ENCODE measurements at regions not wholly inside any gene's neighbourhood (a gene's known extent, or its start where the extent isn't known, plus 50 kb on each side); places are given as distances from the start of the nearest gene placed in this dataset.

DNA sequence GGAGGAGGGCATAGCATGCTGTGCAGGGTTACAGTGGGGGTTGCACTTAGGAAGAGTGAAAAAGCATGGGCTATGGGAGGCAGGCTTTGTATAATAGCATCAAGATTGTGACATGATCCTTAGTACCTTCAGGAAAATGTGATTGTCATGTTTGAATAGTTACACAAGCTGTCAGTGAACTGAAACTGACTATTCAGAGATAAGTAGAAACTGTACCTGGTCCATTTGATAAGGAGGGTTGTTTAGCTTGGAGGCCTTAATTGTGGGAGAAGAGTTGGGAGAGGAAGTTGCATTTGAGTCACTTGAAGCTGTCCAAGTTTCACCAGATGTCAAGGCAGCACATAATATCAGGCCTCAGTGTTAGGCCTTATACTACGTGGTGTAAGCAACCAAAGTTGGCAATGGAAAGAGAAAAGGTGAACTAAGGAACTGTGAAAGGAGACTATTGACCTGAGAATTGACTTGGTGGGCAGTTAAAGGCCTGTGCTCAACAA is 85.0 kb downstream of the TEX13C start (continued):
- TF ChIP-seq FOXA1 (IDR thresholded peaks at IDR 0.05; ENCODE audit: borderline replicate concordance) (peak; percentile 34; the same call in 1 of the 2 replicates), TAF15 (IDR thresholded peaks at IDR 0.05; ENCODE audit: low read depth, low read length) (no peak), CHD1 (IDR thresholded peaks at IDR 0.05; ENCODE audit: low read length) (no peak), HNRNPUL1 (IDR thresholded peaks at IDR 0.05; ENCODE audit: low read length) (no peak), ETV6 (IDR thresholded peaks at IDR 0.05; ENCODE audit: borderline replicate concordance in 1 of 2, low read depth in 2 of 2, low read length in 1 of 2) (0 out of 4 replicates have a peak, but pooled peaks of 1 of the 2 experiments have one; percentile 44), ETV6 (CRISPR knock-in tag; IDR thresholded peaks at IDR 0.05; ENCODE audit: borderline replicate concordance) (no peak), BCOR (IDR thresholded peaks at IDR 0.05) (no peak)

DNA sequence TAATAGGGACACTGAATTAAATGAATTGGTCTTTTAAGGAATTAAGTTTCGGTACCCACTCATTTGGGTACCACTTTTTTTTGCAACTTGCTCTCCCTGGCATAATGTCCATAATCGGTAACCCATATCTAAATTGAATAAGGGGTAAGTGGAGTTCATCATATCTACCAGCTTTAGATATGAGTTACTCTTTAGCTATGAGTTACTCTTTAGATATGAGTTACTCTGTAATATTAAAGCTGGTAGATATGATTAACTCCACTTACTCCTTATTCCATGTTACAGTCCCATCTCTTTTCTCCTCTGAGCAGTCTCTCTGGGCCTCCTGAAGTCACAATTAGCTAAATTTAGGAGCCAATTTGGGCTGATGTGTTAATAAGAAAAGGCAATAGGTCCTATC is 85.7 kb downstream of the TEX13C start:
- FAIRE-seq = no peak
- no peak overlapping the region for H3K4me3 ChIP-seq
- intact Hi-C loops (cut with micrococcal nuclease) = no loop called here
- peaks cover 5% of the 10 kb centered on the region; the same call in 1 of the 2 replicates for H3K9me3 ChIP-seq (replicated peaks; ENCODE audit: control insufficient read depth, insufficient read depth, low read depth, low read length)
- H3K9me1 ChIP-seq (ENCODE audit: control insufficient read depth, insufficient read depth, low read length) = no peaks in the 10 kb centered on the region
- ChIA-PET CTCF (ENCODE audit: low intra/inter-chr PET ratio) (no interaction called here), POLR2A (no interaction called here)
- peak overlapping the region; percentile 93 for H3K27ac ChIP-seq (ENCODE audit: extremely low read depth, low read depth, low read length)
- no peaks in the 10 kb centered on the region for H4K20me1 ChIP-seq (replicated peaks; ENCODE audit: control insufficient read depth, insufficient read depth, low read length)
- ATAC-seq = no peak
- 50% methylated on average over 2 of the region's 2 CpGs for WGBS (ENCODE audit: insufficient coverage, low coverage, missing lambda C conversion rate)
- in situ Hi-C loops (cut with MboI) = no loop called here
- BruUV-seq (replicated peaks) = no TSS peak
- no peak for DNase-seq (ENCODE audit: extremely low read depth in 1 of 4, low spot score in 3 of 4)
- no peaks in the 10 kb centered on the region for H3K79me2 ChIP-seq (ENCODE audit: control insufficient read depth, insufficient read depth, low read length)
- H2AFZ ChIP-seq (ENCODE audit: low read depth, low read length) = peak overlapping the region; percentile 79
- peaks cover 3 to 28% of the 10 kb centered on the region in 2 experiments; a peak in 3 of 5 replicates for H3K4me1 ChIP-seq (replicated peaks in 1 of 2; ENCODE audit: control insufficient read depth in 2 of 2, insufficient read depth in 2 of 2, low read length in 2 of 2)
- H3K36me3 ChIP-seq (ENCODE audit: control insufficient read depth, insufficient read depth, low read length) = no peaks in the 10 kb centered on the region; the same call in 2 of the 3 replicates
- TF ChIP-seq RBM39 (optimal IDR thresholded peaks at IDR 0.05; ENCODE audit: low read depth, low read length) = no peak
- TF ChIP-seq SP1 (CRISPR knock-in tag; IDR thresholded peaks at IDR 0.05) = no peak
- no peak for TF ChIP-seq KLF10 (CRISPR knock-in tag; IDR thresholded peaks at IDR 0.05)
- no peak for TF ChIP-seq PTBP1 (IDR thresholded peaks at IDR 0.05; ENCODE audit: low read depth, low read length)
- TF ChIP-seq, protein P1, sequence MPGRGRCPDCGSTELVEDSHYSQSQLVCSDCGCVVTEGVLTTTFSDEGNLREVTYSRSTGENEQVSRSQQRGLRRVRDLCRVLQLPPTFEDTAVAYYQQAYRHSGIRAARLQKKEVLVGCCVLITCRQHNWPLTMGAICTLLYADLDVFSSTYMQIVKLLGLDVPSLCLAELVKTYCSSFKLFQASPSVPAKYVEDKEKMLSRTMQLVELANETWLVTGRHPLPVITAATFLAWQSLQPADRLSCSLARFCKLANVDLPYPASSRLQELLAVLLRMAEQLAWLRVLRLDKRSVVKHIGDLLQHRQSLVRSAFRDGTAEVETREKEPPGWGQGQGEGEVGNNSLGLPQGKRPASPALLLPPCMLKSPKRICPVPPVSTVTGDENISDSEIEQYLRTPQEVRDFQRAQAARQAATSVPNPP (IDR thresholded peaks at IDR 0.05; ENCODE audit: borderline replicate concordance, insufficient read depth, insufficient read length) = no peak
- TF ChIP-seq ZSCAN32 (CRISPR knock-in tag; IDR thresholded peaks at IDR 0.05) = no peak
- TF ChIP-seq ZNF146 (CRISPR knock-in tag; IDR thresholded peaks at IDR 0.05; ENCODE audit: unreplicated experiment) = no peak
- TF ChIP-seq, protein P2, sequence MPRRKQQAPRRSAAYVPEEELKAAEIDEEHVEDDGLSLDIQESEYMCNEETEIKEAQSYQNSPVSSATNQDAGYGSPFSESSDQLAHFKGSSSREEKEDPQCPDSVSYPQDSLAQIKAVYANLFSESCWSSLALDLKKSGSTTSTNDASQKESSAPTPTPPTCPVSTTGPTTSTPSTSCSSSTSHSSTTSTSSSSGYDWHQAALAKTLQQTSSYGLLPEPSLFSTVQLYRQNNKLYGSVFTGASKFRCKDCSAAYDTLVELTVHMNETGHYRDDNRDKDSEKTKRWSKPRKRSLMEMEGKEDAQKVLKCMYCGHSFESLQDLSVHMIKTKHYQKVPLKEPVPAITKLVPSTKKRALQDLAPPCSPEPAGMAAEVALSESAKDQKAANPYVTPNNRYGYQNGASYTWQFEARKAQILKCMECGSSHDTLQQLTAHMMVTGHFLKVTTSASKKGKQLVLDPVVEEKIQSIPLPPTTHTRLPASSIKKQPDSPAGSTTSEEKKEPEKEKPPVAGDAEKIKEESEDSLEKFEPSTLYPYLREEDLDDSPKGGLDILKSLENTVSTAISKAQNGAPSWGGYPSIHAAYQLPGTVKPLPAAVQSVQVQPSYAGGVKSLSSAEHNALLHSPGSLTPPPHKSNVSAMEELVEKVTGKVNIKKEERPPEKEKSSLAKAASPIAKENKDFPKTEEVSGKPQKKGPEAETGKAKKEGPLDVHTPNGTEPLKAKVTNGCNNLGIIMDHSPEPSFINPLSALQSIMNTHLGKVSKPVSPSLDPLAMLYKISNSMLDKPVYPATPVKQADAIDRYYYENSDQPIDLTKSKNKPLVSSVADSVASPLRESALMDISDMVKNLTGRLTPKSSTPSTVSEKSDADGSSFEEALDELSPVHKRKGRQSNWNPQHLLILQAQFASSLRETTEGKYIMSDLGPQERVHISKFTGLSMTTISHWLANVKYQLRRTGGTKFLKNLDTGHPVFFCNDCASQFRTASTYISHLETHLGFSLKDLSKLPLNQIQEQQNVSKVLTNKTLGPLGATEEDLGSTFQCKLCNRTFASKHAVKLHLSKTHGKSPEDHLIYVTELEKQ (CRISPR knock-in tag; IDR thresholded peaks at IDR 0.05) = no peak
- no peak for TF ChIP-seq KAT7 (CRISPR knock-in tag; IDR thresholded peaks at IDR 0.05; ENCODE audit: borderline replicate concordance)
- peak overlapping the region; percentile 54; the same call in 1 of the 2 replicates for H3K4me2 ChIP-seq (ENCODE audit: insufficient read depth, low read length)
- H3K27me3 ChIP-seq (ENCODE audit: control insufficient read depth in 2 of 2, insufficient read depth in 2 of 2, low read length in 2 of 2) = no peaks in the 10 kb centered on the region
- no peak overlapping the region; a peak in 1 of 4 replicates for H3K9ac ChIP-seq (ENCODE audit: insufficient read depth in 1 of 2, low read depth in 2 of 2, low read length in 2 of 2)
